ENCODE measurements at regions not wholly inside any gene's neighbourhood (a gene's known extent, or its start where the extent isn't known, plus 50 kb on each side); places are given as distances from the start of the nearest gene placed in this dataset.
A peak's percentile ranks its signal among the peaks of the same experiment; 100 is the strongest.

DNA sequence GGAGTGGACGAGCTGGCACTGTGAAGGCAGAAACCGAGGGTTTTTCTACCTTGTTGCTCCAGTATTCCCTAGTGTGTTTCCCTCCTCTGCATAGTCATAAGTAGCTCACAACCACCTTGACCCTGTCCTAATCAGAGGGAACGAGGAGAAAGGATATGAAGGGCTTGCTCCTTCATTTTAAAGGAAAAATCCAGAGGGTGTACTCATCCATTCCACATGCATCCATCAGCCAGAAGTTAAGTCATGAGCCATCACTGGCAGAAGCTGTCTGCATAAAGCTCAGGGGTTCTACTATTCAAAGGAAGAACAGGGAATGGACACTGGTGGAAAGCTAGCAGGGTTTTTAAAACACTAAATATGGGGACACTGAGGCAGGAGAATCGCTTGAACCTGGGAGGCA lies 84.3 kb upstream of the FOXN3 start:
- peaks cover 29% of the 10 kb centered on the region for H3K4me1 Mint-ChIP-seq (ENCODE audit: low read depth)
- no peaks in the 10 kb centered on the region for H3K9me3 Mint-ChIP-seq
- H3K27ac Mint-ChIP-seq, result no peak overlapping the region

DNA sequence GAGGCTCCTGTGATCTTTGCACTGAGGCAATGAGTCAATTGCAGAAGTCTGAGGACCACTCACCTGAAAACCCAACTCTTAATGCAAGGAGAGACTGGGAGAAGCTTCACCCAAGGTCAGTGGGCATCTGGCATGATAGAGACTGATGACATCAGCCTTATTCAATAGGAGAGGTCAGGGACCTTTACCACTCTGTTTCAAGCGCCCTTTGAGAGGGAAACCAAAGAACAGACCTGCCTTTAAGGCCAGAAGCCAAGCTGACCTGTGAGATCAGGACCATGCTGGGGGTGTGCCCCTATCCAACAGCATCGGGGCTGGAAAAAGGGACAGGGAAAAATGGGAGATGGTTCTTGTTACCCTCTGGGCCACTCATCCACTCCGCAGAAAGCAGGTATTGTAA lies 83.3 kb upstream of the FOXN3 start:
- Mint-ChIP-seq H3K27ac (no peak overlapping the region), H3K36me3 (ENCODE audit: low read depth) (peaks cover 28% of the 10 kb centered on the region), H3K27me3 (no peaks in the 10 kb centered on the region), H3K4me3 (no peak overlapping the region), H3K4me1 (ENCODE audit: low read depth) (peaks cover 32% of the 10 kb centered on the region), H3K9me3 (no peaks in the 10 kb centered on the region)
- peak; percentile 12 for DNase-seq

More for the DNA sequence above, 84.3 kb upstream of the FOXN3 start:
- no peak overlapping the region for H3K4me3 Mint-ChIP-seq
- H3K36me3 Mint-ChIP-seq (ENCODE audit: low read depth), result peaks cover 28% of the 10 kb centered on the region
- DNase-seq, result no peak
- no peaks in the 10 kb centered on the region for H3K27me3 Mint-ChIP-seq

DNA sequence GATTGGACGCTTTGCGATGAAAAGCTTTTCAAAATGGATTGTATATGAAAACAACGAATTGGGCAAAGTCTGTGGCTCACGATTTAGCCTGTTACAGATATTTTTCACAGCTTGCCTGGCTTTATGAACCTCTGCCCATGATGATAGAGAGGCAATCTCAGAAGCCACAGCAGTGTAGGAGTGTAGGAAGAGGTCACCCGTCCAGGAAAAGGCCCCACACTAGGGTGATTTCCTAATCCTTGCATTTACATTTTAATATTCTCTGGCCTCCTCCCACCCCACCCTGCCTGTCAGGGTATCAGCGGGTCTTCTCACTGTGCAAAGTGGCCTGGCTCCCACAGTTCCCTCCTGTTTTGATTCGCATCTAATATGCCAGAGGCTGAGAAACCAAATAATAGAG lies 81.8 kb upstream of the FOXN3 start:
- Mint-ChIP-seq H3K27ac (no peak overlapping the region), H3K4me1 (ENCODE audit: low read depth) (peaks cover 32% of the 10 kb centered on the region), H3K9me3 (no peaks in the 10 kb centered on the region), H3K36me3 (ENCODE audit: low read depth) (peaks cover 25% of the 10 kb centered on the region), H3K27me3 (no peaks in the 10 kb centered on the region), H3K4me3 (no peak overlapping the region)
- peak; percentile 2 for DNase-seq

DNA sequence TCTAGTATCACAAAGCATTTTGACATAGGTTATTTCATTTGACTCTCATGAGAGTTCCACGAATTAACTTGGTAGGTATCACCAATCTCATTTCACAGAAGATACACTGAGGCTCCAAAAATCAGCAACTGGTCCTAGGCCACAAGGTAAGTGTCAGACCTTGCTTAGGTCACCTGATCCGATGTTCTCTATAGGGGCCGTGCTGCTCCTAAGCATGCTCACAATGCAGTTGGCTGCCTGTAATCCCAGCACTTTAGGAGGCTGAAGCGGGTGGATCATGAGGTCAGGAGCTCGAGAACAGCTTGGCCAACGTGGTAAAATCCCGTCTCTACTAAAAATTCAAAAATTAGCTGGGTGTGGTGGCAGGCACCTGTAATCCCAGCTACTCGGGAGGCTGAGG lies 78.7 kb upstream of the FOXN3 start:
- Mint-ChIP-seq H3K27ac (peak overlapping the region; percentile 12), H3K4me3 (no peak overlapping the region), H3K4me1 (ENCODE audit: low read depth) (peaks cover 35% of the 10 kb centered on the region)

DNA sequence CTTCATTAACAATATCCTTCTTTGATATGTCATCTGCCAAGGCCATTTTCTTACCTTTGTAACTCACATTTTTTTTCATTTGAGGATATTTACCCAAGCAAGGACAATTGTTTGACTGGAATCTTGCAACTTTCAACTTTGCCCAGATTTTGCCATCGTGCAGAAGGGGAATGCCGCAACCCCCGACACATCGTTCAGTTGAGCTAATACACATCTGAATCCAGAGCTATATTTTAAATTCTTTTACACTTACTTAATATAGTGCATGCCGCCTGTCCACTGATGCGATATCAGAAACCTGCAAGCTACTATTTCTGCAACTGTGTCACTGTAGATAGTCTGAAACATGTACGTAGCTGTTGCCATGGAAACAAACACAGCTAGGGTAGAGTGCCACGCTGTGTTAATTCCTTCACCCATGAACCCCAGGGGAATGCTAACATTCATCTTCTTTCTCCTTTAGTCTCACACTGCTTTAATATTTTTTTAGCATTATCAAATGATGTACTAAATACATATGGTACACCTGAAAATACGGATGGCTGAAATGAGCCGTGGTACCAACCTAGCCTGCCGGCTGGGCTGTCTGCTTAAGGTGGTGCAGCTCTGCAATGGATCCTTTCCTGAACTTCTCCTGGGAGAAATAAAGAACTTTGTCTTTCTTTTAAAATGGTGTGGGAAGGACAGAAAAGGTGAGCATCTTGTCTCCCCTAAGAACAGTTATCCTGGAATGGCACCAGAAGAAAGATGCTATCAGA lies 77.0 kb upstream of the FOXN3 start:
- Mint-ChIP-seq H3K27ac (no peak overlapping the region), H3K36me3 (ENCODE audit: low read depth) (peaks cover 4% of the 10 kb centered on the region), H3K9me3 (no peaks in the 10 kb centered on the region), H3K4me3 (no peak overlapping the region), H3K27me3 (no peaks in the 10 kb centered on the region), H3K4me1 (ENCODE audit: low read depth) (peaks cover 36% of the 10 kb centered on the region)
- peak; percentile 5 for DNase-seq

More for the DNA sequence above, 78.7 kb upstream of the FOXN3 start:
- H3K9me3 Mint-ChIP-seq, result no peaks in the 10 kb centered on the region
- H3K27me3 Mint-ChIP-seq, result no peaks in the 10 kb centered on the region
- DNase-seq, result peak; percentile 12
- peaks cover 11% of the 10 kb centered on the region for H3K36me3 Mint-ChIP-seq (ENCODE audit: low read depth)

- Mint-ChIP-seq H3K9me3 (no peaks in the 10 kb centered on the region), H3K4me1 (ENCODE audit: low read depth) (peaks cover 38% of the 10 kb centered on the region), H3K27ac (no peak overlapping the region), H3K27me3 (no peaks in the 10 kb centered on the region), H3K4me3 (no peak overlapping the region), H3K36me3 (ENCODE audit: low read depth) (peaks cover 4% of the 10 kb centered on the region)
- no peak for DNase-seq
Observed at GRCh38 chr14:89493406-89493805, 76.4 kb upstream of the FOXN3 start.

- no peak for DNase-seq
- Mint-ChIP-seq H3K4me3 (no peak overlapping the region), H3K4me1 (ENCODE audit: low read depth) (peaks cover 41% of the 10 kb centered on the region), H3K27me3 (no peaks in the 10 kb centered on the region), H3K27ac (no peak overlapping the region), H3K9me3 (no peaks in the 10 kb centered on the region), H3K36me3 (ENCODE audit: low read depth) (peaks cover 6% of the 10 kb centered on the region)
Observed at GRCh38 chr14:89491711-89492381, 74.8 kb upstream of the FOXN3 start.

DNA sequence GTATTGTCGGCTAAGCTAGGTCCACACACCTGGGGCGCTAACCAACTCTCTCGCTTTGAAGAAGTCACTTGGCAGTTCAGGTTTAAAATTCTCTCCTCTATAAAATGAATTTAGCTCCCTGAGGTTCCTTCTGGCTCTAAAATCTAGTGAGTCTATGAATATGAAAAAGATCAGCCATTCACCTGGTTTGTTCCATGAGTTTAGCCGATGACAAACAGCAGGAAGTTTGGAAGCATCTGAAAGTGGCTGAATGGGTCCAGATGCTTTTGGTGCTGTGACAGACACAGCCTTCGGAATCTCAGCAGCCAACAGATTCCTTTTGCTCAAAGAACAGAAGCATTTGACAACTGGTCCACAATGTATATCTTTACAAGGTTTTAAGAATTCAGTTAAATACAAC lies 73.4 kb upstream of the FOXN3 start:
- H3K27ac Mint-ChIP-seq, result no peak overlapping the region
- H3K27me3 Mint-ChIP-seq, result no peaks in the 10 kb centered on the region
- peaks cover 40% of the 10 kb centered on the region for H3K4me1 Mint-ChIP-seq (ENCODE audit: low read depth)
- H3K4me3 Mint-ChIP-seq, result no peak overlapping the region
- DNase-seq, result no peak
- peaks cover 19% of the 10 kb centered on the region for H3K36me3 Mint-ChIP-seq (ENCODE audit: low read depth)
- H3K9me3 Mint-ChIP-seq, result no peaks in the 10 kb centered on the region

DNA sequence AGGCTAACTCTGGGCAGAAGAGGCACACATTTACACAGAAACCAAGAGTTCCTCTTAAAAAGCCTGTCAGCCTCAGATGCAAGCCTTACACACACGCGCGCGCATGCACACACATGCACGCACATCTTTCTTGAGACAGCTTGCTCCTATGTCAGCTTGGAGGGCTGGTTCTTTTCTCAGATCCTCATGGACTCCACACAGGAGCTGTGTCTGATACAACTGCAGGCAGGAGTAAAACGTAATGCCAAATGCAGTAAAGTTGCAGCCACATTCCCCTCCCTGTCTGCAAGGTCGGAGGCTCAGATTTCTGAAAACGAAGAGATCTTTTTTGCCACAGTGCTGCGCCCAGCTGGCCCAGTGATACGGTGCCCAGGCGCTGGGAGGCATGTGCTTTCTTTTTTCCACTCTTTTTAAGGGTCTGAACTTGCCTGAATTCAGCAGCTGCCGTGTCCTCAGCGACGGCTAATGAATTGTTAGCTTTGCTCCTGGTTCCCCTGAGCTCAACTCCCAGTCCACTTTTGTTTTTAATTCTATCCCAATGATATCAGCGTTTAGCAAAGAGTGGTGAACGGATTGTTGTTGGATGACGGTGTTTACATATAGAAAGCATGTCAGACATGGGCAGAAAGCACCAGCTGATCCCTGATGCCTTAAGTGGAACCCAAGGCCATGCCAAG lies 72.9 kb upstream of the FOXN3 start:
- Mint-ChIP-seq H3K4me3 (no peak overlapping the region), H3K9me3 (no peaks in the 10 kb centered on the region), H3K4me1 (ENCODE audit: low read depth) (peaks cover 43% of the 10 kb centered on the region), H3K27me3 (no peaks in the 10 kb centered on the region), H3K27ac (no peak overlapping the region), H3K36me3 (ENCODE audit: low read depth) (peaks cover 22% of the 10 kb centered on the region)
- no peak for DNase-seq

DNA sequence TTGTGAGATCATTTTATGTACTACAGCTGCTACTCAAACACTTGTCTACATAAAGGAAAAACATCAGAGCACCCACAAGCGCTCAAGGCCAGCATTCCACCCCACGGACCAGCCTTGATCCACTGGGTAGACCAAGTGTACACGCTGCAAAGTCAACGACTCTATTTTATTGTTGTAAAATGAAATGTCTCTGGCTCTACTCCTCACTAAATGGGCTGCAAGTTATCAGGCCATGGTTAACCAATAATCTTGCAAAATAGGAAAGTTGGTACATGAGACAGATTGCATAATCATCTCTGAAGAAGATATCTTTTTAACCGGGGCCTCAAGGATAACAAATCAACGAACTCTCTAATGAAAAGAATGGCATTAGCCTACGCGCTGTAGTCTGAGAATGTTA lies 69.9 kb upstream of the FOXN3 start:
- no peak for DNase-seq
- no peaks in the 10 kb centered on the region for H3K27me3 Mint-ChIP-seq
- H3K9me3 Mint-ChIP-seq, result no peaks in the 10 kb centered on the region
- H3K27ac Mint-ChIP-seq, result no peak overlapping the region
- H3K4me1 Mint-ChIP-seq (ENCODE audit: low read depth), result peaks cover 23% of the 10 kb centered on the region
- peaks cover 35% of the 10 kb centered on the region for H3K36me3 Mint-ChIP-seq (ENCODE audit: low read depth)
- no peak overlapping the region for H3K4me3 Mint-ChIP-seq

DNA sequence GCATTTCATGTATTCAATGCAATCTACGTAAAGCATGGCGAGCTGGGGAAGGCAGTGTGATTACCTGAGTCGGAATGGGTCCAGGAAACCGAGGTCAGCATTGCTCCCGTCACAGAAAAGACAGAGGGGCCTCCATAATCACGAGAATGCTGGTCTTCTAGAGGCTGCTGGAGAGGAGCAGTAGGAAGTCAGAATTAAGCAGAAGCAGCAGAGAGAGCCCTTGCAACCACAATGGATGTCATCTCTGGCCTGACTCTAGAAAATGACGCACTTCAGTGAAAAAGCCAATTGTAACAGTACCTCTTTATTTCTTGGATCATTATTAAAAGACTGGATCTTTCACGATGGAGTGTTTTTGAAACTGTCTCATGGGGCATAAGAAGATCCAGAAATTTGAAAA lies 69.5 kb upstream of the FOXN3 start:
- no peak overlapping the region for H3K4me3 Mint-ChIP-seq
- peaks cover 23% of the 10 kb centered on the region for H3K4me1 Mint-ChIP-seq (ENCODE audit: low read depth)
- H3K36me3 Mint-ChIP-seq (ENCODE audit: low read depth), result peaks cover 36% of the 10 kb centered on the region
- H3K27me3 Mint-ChIP-seq, result no peaks in the 10 kb centered on the region
- peak; percentile 6 for DNase-seq
- no peaks in the 10 kb centered on the region for H3K9me3 Mint-ChIP-seq
- no peak overlapping the region for H3K27ac Mint-ChIP-seq

GRCh38 chr14:89485264-89485663 lies 68.2 kb upstream of the FOXN3 start:
- DNase-seq, result no peak
- Mint-ChIP-seq H3K36me3 (ENCODE audit: low read depth) (peaks cover 37% of the 10 kb centered on the region), H3K4me1 (ENCODE audit: low read depth) (peaks cover 19% of the 10 kb centered on the region), H3K27me3 (no peaks in the 10 kb centered on the region), H3K9me3 (no peaks in the 10 kb centered on the region), H3K4me3 (no peak overlapping the region), H3K27ac (peak overlapping the region; percentile 66)

DNA sequence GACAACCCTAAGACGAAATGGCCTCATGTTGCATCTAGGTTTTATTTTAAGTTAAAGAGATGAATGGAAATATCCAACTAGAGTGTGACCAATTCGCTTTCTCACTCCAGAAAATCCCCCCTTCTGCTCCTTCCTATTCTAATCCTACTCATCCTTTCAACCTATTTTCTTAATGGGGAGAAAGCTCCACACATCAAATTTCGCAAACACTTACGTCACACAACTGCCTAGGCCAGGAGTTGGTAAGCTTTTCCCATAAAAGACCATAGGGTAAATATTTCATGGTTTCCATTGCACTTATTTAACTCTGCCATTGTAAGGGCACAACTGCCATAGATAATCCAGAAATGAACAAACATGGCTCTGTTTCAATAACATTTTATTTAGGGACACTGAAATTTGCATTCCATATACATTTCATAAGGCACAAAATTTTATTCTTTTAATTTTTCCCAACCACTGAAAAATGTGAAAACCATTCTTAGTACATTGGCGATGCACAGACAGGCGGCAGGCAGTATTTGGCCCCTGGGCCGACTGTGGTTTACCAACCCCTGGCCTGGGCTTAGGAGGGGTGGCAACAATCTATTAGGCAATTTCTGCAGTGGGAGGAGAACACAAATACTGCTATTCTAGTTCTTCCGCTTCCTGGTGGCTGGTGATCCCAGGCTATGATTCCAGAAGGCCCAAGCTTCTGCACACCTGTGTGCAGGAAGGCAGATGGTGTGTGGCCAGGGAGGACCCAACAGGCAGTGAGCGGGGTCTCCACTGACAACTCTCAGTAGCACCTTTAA lies 67.2 kb upstream of the FOXN3 start:
- Mint-ChIP-seq H3K4me3 (no peak overlapping the region), H3K27me3 (no peaks in the 10 kb centered on the region), H3K36me3 (ENCODE audit: low read depth) (peaks cover 46% of the 10 kb centered on the region), H3K27ac (peak overlapping the region; percentile 14), H3K9me3 (no peaks in the 10 kb centered on the region), H3K4me1 (ENCODE audit: low read depth) (peaks cover 26% of the 10 kb centered on the region)
- DNase-seq, result no peak

- H3K27ac Mint-ChIP-seq, result no peak overlapping the region
- peaks cover 55% of the 10 kb centered on the region for H3K36me3 Mint-ChIP-seq (ENCODE audit: low read depth)
- H3K27me3 Mint-ChIP-seq, result no peaks in the 10 kb centered on the region
- peaks cover 32% of the 10 kb centered on the region for H3K4me1 Mint-ChIP-seq (ENCODE audit: low read depth)
- H3K9me3 Mint-ChIP-seq, result peaks cover 4% of the 10 kb centered on the region
- no peak overlapping the region for H3K4me3 Mint-ChIP-seq
- DNase-seq, result no peak
Observed at GRCh38 chr14:89481196-89481595, 64.2 kb upstream of the FOXN3 start.
